HG03432 (cell line): ENCODE measurements at regions not wholly inside any gene's neighbourhood (a gene's known extent, or its start where the extent isn't known, plus 50 kb on each side); places are given as distances from the start of the nearest gene placed in this dataset.

ENCODE experiments used
- ATAC-seq: cut with Tn5 transposase; IDR thresholded peaks from one replicate; pipeline ENCODE4 v1.9.1; 2021; ENCODE audit warnings: mild to moderate bottlenecking, moderate library complexity; ENCODE audit not compliant: unreplicated experiment

GRCh38 chr2:39534095-39534711, 97.1 kb upstream of the MAP4K3 start:
- ATAC-seq = no peak

- ATAC-seq = no peak
These were observed 98.6 kb upstream of the MAP4K3 start for GRCh38 chr2:39535636-39536185.

- no peak for ATAC-seq
These were observed 100.1 kb upstream of the MAP4K3 start for GRCh38 chr2:39537150-39537549.

- ATAC-seq = no peak
These were observed 101.6 kb upstream of the MAP4K3 start for GRCh38 chr2:39538718-39539117.

- ATAC-seq = no peak
These were observed 103.3 kb upstream of the MAP4K3 start for GRCh38 chr2:39540414-39540813.

- ATAC-seq = no peak
These were observed 104.2 kb upstream of the MAP4K3 start for GRCh38 chr2:39541011-39541930.

- no peak for ATAC-seq
These were observed 105.4 kb upstream of the MAP4K3 start for GRCh38 chr2:39542523-39542922.

- ATAC-seq = no peak
These were observed 108.9 kb upstream of the MAP4K3 start for GRCh38 chr2:39545957-39546356.

- ATAC-seq = no peak
These were observed 109.3 kb upstream of the MAP4K3 start for GRCh38 chr2:39546409-39546808.

GRCh38 chr2:39546937-39547336, 109.9 kb upstream of the MAP4K3 start:
- ATAC-seq = no peak

- no peak for ATAC-seq
These were observed 111.0 kb upstream of the MAP4K3 start for GRCh38 chr2:39547811-39548719.

- ATAC-seq = no peak
These were observed 111.9 kb upstream of the MAP4K3 start for GRCh38 chr2:39549000-39549399.

- ATAC-seq = no peak
These were observed 112.8 kb upstream of the MAP4K3 start for GRCh38 chr2:39549718-39550464.

GRCh38 chr2:39550701-39551285, 113.7 kb upstream of the MAP4K3 start:
- ATAC-seq = no peak

GRCh38 chr2:39558906-39559305, 106.8 kb upstream of the TMEM178A start:
- no peak for ATAC-seq

GRCh38 chr2:39563572-39563971, 102.1 kb upstream of the TMEM178A start:
- no peak for ATAC-seq

GRCh38 chr2:39567507-39567906, 98.2 kb upstream of the TMEM178A start:
- ATAC-seq = no peak

- no peak for ATAC-seq
These were observed 97.6 kb upstream of the TMEM178A start for GRCh38 chr2:39568116-39568515.

- no peak for ATAC-seq
These were observed 97.1 kb upstream of the TMEM178A start for GRCh38 chr2:39568561-39569006.

- no peak for ATAC-seq
These were observed 95.6 kb upstream of the TMEM178A start for GRCh38 chr2:39570130-39570555.
